Neuronal stem cell (in vitro differentiated cells): ENCODE measurements at regions not wholly inside any gene's neighbourhood (a gene's known extent, or its start where the extent isn't known, plus 50 kb on each side); places are given as distances from the start of the nearest gene placed in this dataset.
A peak's percentile ranks its signal among the peaks of the same experiment; 100 is the strongest.

Experiments
- DNase-seq: peaks from one replicate; pipeline ENCODE4 v3.0.0-alpha.2; 2013; ENCODE audit warnings: low spot score
- H2AFZ ChIP-seq: one replicate; pipeline ENCODE4 v1.6.1; 2013; ENCODE audit warnings: mild to moderate bottlenecking, low read length, inconsistent platforms
- H2AK5ac ChIP-seq: 2 replicates; pipeline ENCODE4 v1.6.1; 2013; ENCODE audit warnings: low read depth, mild to moderate bottlenecking, inconsistent platforms, low read length, moderate library complexity, mixed read lengths
- H2BK120ac ChIP-seq: 2 replicates; pipeline ENCODE4 v1.6.1; 2013; ENCODE audit warnings: low read depth, mild to moderate bottlenecking, inconsistent platforms, low read length, moderate library complexity, mixed read lengths
- H2BK12ac ChIP-seq: one replicate; pipeline ENCODE4 v1.6.1; 2013; ENCODE audit warnings: low read length, inconsistent platforms
- H2BK15ac ChIP-seq: 2 replicates; pipeline ENCODE4 v1.6.1; 2013; ENCODE audit warnings: mild to moderate bottlenecking, low read length, inconsistent platforms, mixed read lengths
- H2BK5ac ChIP-seq: one replicate; pipeline ENCODE4 v1.6.1; 2013; ENCODE audit warnings: inconsistent platforms, mild to moderate bottlenecking, low read length, moderate library complexity
- H3K14ac ChIP-seq: one replicate; pipeline ENCODE4 v1.6.1; 2013; ENCODE audit warnings: low read length, inconsistent platforms
- H3K18ac ChIP-seq: 2 replicates; pipeline ENCODE4 v1.6.1; 2013; ENCODE audit warnings: low read length, inconsistent platforms
- H3K23ac ChIP-seq: 2 replicates; pipeline ENCODE4 v1.6.1; 2013; ENCODE audit warnings: low read depth, mild to moderate bottlenecking, mixed read lengths, low read length, inconsistent platforms; ENCODE audit not compliant: poor library complexity
- H3K27ac ChIP-seq: replicated peaks from 3 replicates; pipeline ENCODE4 v1.5.1; 2013; ENCODE audit warnings: low read length, inconsistent platforms
- H3K27me3 ChIP-seq, 3 experiments: 2 replicates each; pipeline ENCODE4 v1.6.1; 2013; ENCODE audit warnings: low read length in 3 of 3, mild to moderate bottlenecking in 2 of 3, inconsistent platforms in 1 of 3, low read depth in 1 of 3, mixed read lengths in 1 of 3, moderate library complexity in 1 of 3; ENCODE audit not compliant: control insufficient read depth in 3 of 3, insufficient read depth in 3 of 3
- H3K36me3 ChIP-seq, 2 donors: replicated peaks in 1 of 2; 2 replicates each; pipeline ENCODE4 v1.6.1; 2013; ENCODE audit warnings: low read length in 2 of 2; ENCODE audit not compliant: control insufficient read depth in 2 of 2, insufficient read depth in 2 of 2
- H3K4ac ChIP-seq: 2 replicates; pipeline ENCODE4 v1.6.1; 2013; ENCODE audit warnings: inconsistent platforms, mild to moderate bottlenecking, low read length, moderate library complexity
- H3K4me1 ChIP-seq, 2 donors: 1 replicate in 1 of 2; 2 replicates in 1 of 2; pipeline ENCODE4 v1.6.1; 2013; ENCODE audit warnings: low read length in 2 of 2, low read depth in 1 of 2; ENCODE audit not compliant: control insufficient read depth in 2 of 2, insufficient read depth in 1 of 2
- H3K4me2 ChIP-seq: one replicate; pipeline ENCODE4 v1.6.1; 2013; ENCODE audit warnings: mild to moderate bottlenecking, low read length, inconsistent platforms; ENCODE audit not compliant: insufficient read depth, poor library complexity, severe bottlenecking
- H3K4me3 ChIP-seq, 2 donors: 2 replicates each; pipeline ENCODE4 v1.5.1; 2013; ENCODE audit warnings: low read length in 2 of 2, mild to moderate bottlenecking in 2 of 2, inconsistent platforms in 1 of 2, moderate library complexity in 1 of 2
- H3K79me1 ChIP-seq: one replicate; pipeline ENCODE4 v1.6.1; 2013; ENCODE audit warnings: low read depth, mild to moderate bottlenecking, inconsistent platforms, low read length, moderate library complexity
- H3K9ac ChIP-seq: one replicate; pipeline ENCODE4 v1.6.1; 2013; ENCODE audit warnings: mild to moderate bottlenecking, low read depth, low read length, inconsistent platforms; ENCODE audit not compliant: poor library complexity
- H3K9me3 ChIP-seq, 2 donors: replicated peaks in 1 of 2; 2 replicates each; pipeline versions ENCODE3 to v1.6.1; 2013; ENCODE audit warnings: low read length in 2 of 2, mild to moderate bottlenecking in 2 of 2, inconsistent platforms in 1 of 2, low read depth in 1 of 2, mixed read lengths in 1 of 2, moderate library complexity in 1 of 2; ENCODE audit not compliant: control insufficient read depth in 2 of 2, insufficient read depth in 1 of 2
- H4K8ac ChIP-seq: one replicate; pipeline ENCODE4 v1.6.1; 2013; ENCODE audit warnings: low read depth, mild to moderate bottlenecking, inconsistent platforms, low read length, moderate library complexity
- H4K91ac ChIP-seq: one replicate; pipeline ENCODE4 v1.6.1; 2013; ENCODE audit warnings: low read length, low read depth, mild to moderate bottlenecking, inconsistent platforms; ENCODE audit not compliant: poor library complexity
- WGBS, 2 donors: extraction: QIAGEN DNeasy Blood & Tissue Kit; methylation state at CpG; one replicate each; pipeline ENCODE4 v1.1.7; 2013; ENCODE audit warnings: missing lambda C conversion rate in 2 of 2, mixed read lengths in 1 of 2; ENCODE audit not compliant: insufficient read length in 2 of 2, insufficient replicate concordance in 1 of 2; ENCODE audit errors: extremely low coverage in 2 of 2; 5-methylcytosine and 5-hydroxymethylcytosine counted together

- Histone ChIP-seq H3K4ac (no peak overlapping the region), H3K9ac (no peak overlapping the region), H4K8ac (no peak overlapping the region), H3K9me3 (no peaks in the 10 kb centered on the region), H2AFZ (no peak overlapping the region), H4K91ac (no peak overlapping the region), H3K4me1 (peaks cover 0 to 6% of the 10 kb centered on the region in 2 donors), H3K4me3 (no peak overlapping the region), H2BK5ac (no peak overlapping the region), H3K4me2 (no peak overlapping the region), H3K18ac (peak overlapping the region; percentile 17), H3K23ac (no peak overlapping the region), H3K27me3 (peaks cover 0 to 9% (median 0%) of the 10 kb centered on the region in 3 experiments), H3K79me1 (no peaks in the 10 kb centered on the region), H2AK5ac (no peak overlapping the region), H2BK120ac (no peak overlapping the region), H3K27ac (no peak overlapping the region), H2BK15ac (no peak overlapping the region), H3K36me3 (no peaks in the 10 kb centered on the region), H3K14ac (no peak overlapping the region), H2BK12ac (no peak overlapping the region)
- no CpG with 5 or more reads among the region's 6 CpGs for WGBS, 2 donors
- no peak for DNase-seq
Measured at GRCh38 chr1:38738207-38738606, 121.4 kb downstream of the RRAGC start.

- Histone ChIP-seq H2BK5ac (no peak overlapping the region), H3K4me3 (no peak overlapping the region), H2AFZ (no peak overlapping the region), H3K79me1 (no peaks in the 10 kb centered on the region), H2AK5ac (no peak overlapping the region), H3K14ac (no peak overlapping the region), H3K23ac (no peak overlapping the region), H2BK15ac (no peak overlapping the region), H4K91ac (no peak overlapping the region), H3K4ac (no peak overlapping the region), H4K8ac (no peak overlapping the region), H3K9me3 (no peaks in the 10 kb centered on the region), H3K4me1 (peaks cover 0 to 6% of the 10 kb centered on the region in 2 donors), H3K18ac (no peak overlapping the region), H3K36me3 (no peaks in the 10 kb centered on the region), H3K9ac (no peak overlapping the region), H3K27ac (no peak overlapping the region), H2BK12ac (no peak overlapping the region), H3K27me3 (peaks cover 0 to 17% (median 0%) of the 10 kb centered on the region in 3 experiments), H3K4me2 (no peak overlapping the region), H2BK120ac (no peak overlapping the region)
- DNase-seq, result no peak
- no CpG with 5 or more reads among the region's 1 CpG for WGBS, 2 donors
Measured at GRCh38 chr1:38736399-38736798, 123.2 kb downstream of the RRAGC start.

GRCh38 chr1:38735651-38736161 is 123.9 kb downstream of the RRAGC start:
- Histone ChIP-seq H3K9ac (no peak overlapping the region), H3K18ac (no peak overlapping the region), H3K27me3 (peaks cover 0 to 17% (median 0%) of the 10 kb centered on the region in 3 experiments), H2AK5ac (no peak overlapping the region), H3K9me3 (no peaks in the 10 kb centered on the region), H2BK120ac (no peak overlapping the region), H3K4me3 (no peak overlapping the region), H2BK15ac (no peak overlapping the region), H3K79me1 (no peaks in the 10 kb centered on the region), H3K4me1 (peaks cover 0 to under 1% of the 10 kb centered on the region in 2 donors), H2BK12ac (no peak overlapping the region), H2AFZ (no peak overlapping the region), H3K23ac (no peak overlapping the region), H4K91ac (no peak overlapping the region), H2BK5ac (no peak overlapping the region), H3K14ac (no peak overlapping the region), H3K4me2 (no peak overlapping the region), H4K8ac (no peak overlapping the region), H3K27ac (no peak overlapping the region), H3K36me3 (no peaks in the 10 kb centered on the region), H3K4ac (no peak overlapping the region)
- no peak for DNase-seq
- WGBS, 2 donors, result no CpG with 5 or more reads among the region's 6 CpGs

- Histone ChIP-seq H3K36me3 (no peaks in the 10 kb centered on the region), H2BK12ac (no peak overlapping the region), H2AK5ac (no peak overlapping the region), H3K4me1 (peaks cover 0 to 6% of the 10 kb centered on the region in 2 donors), H4K91ac (no peak overlapping the region), H3K27me3 (peaks cover 0 to 17% (median 0%) of the 10 kb centered on the region in 3 experiments), H3K27ac (no peak overlapping the region), H3K4me3 (no peak overlapping the region), H3K9ac (no peak overlapping the region), H3K18ac (no peak overlapping the region), H3K14ac (no peak overlapping the region), H2BK5ac (no peak overlapping the region), H2BK15ac (no peak overlapping the region), H3K79me1 (no peaks in the 10 kb centered on the region), H4K8ac (no peak overlapping the region), H2BK120ac (no peak overlapping the region), H3K9me3 (no peaks in the 10 kb centered on the region), H3K4ac (no peak overlapping the region), H3K4me2 (no peak overlapping the region), H2AFZ (no peak overlapping the region), H3K23ac (no peak overlapping the region)
- no CpG with 5 or more reads among the region's 3 CpGs for WGBS, 2 donors
- DNase-seq, result no peak
Measured at GRCh38 chr1:38733761-38734160, 125.8 kb downstream of the RRAGC start.
